ENCODE measurements at regions not wholly inside any gene's neighbourhood (a gene's known extent, or its start where the extent isn't known, plus 50 kb on each side); places are given as distances from the start of the nearest gene placed in this dataset.

GRCh38 chr5:174877987-174878386 is 153.6 kb downstream of the MSX2 start:
- Histone ChIP-seq H3K23ac (ENCODE audit: low read depth, low read length, poor library complexity) (no peak overlapping the region), H3K27me3 (ENCODE audit: control insufficient read depth in 3 of 3, insufficient read depth in 3 of 3, low read depth in 1 of 3, low read length in 3 of 3) (no peaks in the 10 kb centered on the region), H3K4ac (ENCODE audit: low read length) (no peak overlapping the region), H3K4me1 (ENCODE audit: control insufficient read depth in 2 of 2, insufficient read depth in 1 of 2, low read depth in 1 of 2, low read length in 2 of 2) (peaks cover 0 to 3% of the 10 kb centered on the region in 2 donors), H3K27ac (replicated peaks; ENCODE audit: low read length) (no peak overlapping the region), H3K4me3 (ENCODE audit: low read length in 2 of 2) (no peak overlapping the region), H4K8ac (ENCODE audit: low read depth, low read length) (no peak overlapping the region), H2AFZ (ENCODE audit: low read length) (no peak overlapping the region), H2BK120ac (ENCODE audit: low read depth, low read length) (no peak overlapping the region), H3K36me3 (replicated peaks in 1 of 2; ENCODE audit: control insufficient read depth in 2 of 2, insufficient read depth in 2 of 2, low read length in 2 of 2) (no peaks in the 10 kb centered on the region), H3K14ac (ENCODE audit: low read length) (no peak overlapping the region), H2BK5ac (ENCODE audit: low read length) (no peak overlapping the region), H2BK15ac (ENCODE audit: low read length) (no peak overlapping the region), H2BK12ac (ENCODE audit: low read length) (no peak overlapping the region), H3K9me3 (replicated peaks in 1 of 2; ENCODE audit: control insufficient read depth in 2 of 2, insufficient read depth in 1 of 2, low read depth in 1 of 2, low read length in 2 of 2) (peaks cover 0 to 2% of the 10 kb centered on the region in 2 donors), H3K79me1 (ENCODE audit: low read depth, low read length) (no peaks in the 10 kb centered on the region), H3K9ac (ENCODE audit: low read depth, low read length, poor library complexity) (no peak overlapping the region), H4K91ac (ENCODE audit: low read depth, low read length, poor library complexity) (no peak overlapping the region), H3K18ac (ENCODE audit: low read length) (no peak overlapping the region), H3K4me2 (ENCODE audit: insufficient read depth, low read length, poor library complexity, severe bottlenecking) (no peak overlapping the region), H2AK5ac (ENCODE audit: low read depth, low read length) (no peak overlapping the region)
- no peak for DNase-seq (ENCODE audit: low spot score)
- WGBS, 2 donors (ENCODE audit: extremely low coverage in 2 of 2, insufficient read length in 2 of 2, insufficient replicate concordance in 1 of 2), result no CpG with 5 or more reads among the region's 1 CpG

GRCh38 chr5:174872271-174872670 is 147.9 kb downstream of the MSX2 start:
- H4K8ac ChIP-seq (ENCODE audit: low read depth, low read length), result no peak overlapping the region
- no peak overlapping the region for H3K14ac ChIP-seq (ENCODE audit: low read length)
- H2BK15ac ChIP-seq (ENCODE audit: low read length), result no peak overlapping the region
- DNase-seq (ENCODE audit: low spot score), result no peak
- H3K18ac ChIP-seq (ENCODE audit: low read length), result no peak overlapping the region
- H3K4me3 ChIP-seq (ENCODE audit: low read length in 2 of 2), result no peak overlapping the region
- no peak overlapping the region for H2AFZ ChIP-seq (ENCODE audit: low read length)
- WGBS, 2 donors (ENCODE audit: extremely low coverage in 2 of 2, insufficient read length in 2 of 2, insufficient replicate concordance in 1 of 2), result no CpG with 5 or more reads among the region's 1 CpG
- no peak overlapping the region for H3K27ac ChIP-seq (replicated peaks; ENCODE audit: low read length)
- H2BK5ac ChIP-seq (ENCODE audit: low read length), result no peak overlapping the region
- H3K79me1 ChIP-seq (ENCODE audit: low read depth, low read length), result no peaks in the 10 kb centered on the region
- H2BK120ac ChIP-seq (ENCODE audit: low read depth, low read length), result no peak overlapping the region
- H3K27me3 ChIP-seq (ENCODE audit: control insufficient read depth in 3 of 3, insufficient read depth in 3 of 3, low read depth in 1 of 3, low read length in 3 of 3), result no peaks in the 10 kb centered on the region
- no peak overlapping the region for H2BK12ac ChIP-seq (ENCODE audit: low read length)
- H3K4ac ChIP-seq (ENCODE audit: low read length), result no peak overlapping the region
- no peaks in the 10 kb centered on the region for H3K9me3 ChIP-seq (replicated peaks in 1 of 2; ENCODE audit: control insufficient read depth in 2 of 2, insufficient read depth in 1 of 2, low read depth in 1 of 2, low read length in 2 of 2)
- no peaks in the 10 kb centered on the region for H3K36me3 ChIP-seq (replicated peaks in 1 of 2; ENCODE audit: control insufficient read depth in 2 of 2, insufficient read depth in 2 of 2, low read length in 2 of 2)
- H4K91ac ChIP-seq (ENCODE audit: low read depth, low read length, poor library complexity), result no peak overlapping the region
- H3K4me1 ChIP-seq (ENCODE audit: control insufficient read depth in 2 of 2, insufficient read depth in 1 of 2, low read depth in 1 of 2, low read length in 2 of 2), result peaks cover 0 to 6% of the 10 kb centered on the region in 2 donors
- H3K9ac ChIP-seq (ENCODE audit: low read depth, low read length, poor library complexity), result no peak overlapping the region
- H3K4me2 ChIP-seq (ENCODE audit: insufficient read depth, low read length, poor library complexity, severe bottlenecking), result no peak overlapping the region
- no peak overlapping the region for H2AK5ac ChIP-seq (ENCODE audit: low read depth, low read length)
- no peak overlapping the region for H3K23ac ChIP-seq (ENCODE audit: low read depth, low read length, poor library complexity)

- Histone ChIP-seq H3K4ac (ENCODE audit: low read length) (no peak overlapping the region), H3K36me3 (replicated peaks in 1 of 2; ENCODE audit: control insufficient read depth in 2 of 2, insufficient read depth in 2 of 2, low read length in 2 of 2) (no peaks in the 10 kb centered on the region), H2BK12ac (ENCODE audit: low read length) (no peak overlapping the region), H2BK5ac (ENCODE audit: low read length) (no peak overlapping the region), H3K27ac (replicated peaks; ENCODE audit: low read length) (no peak overlapping the region), H2BK120ac (ENCODE audit: low read depth, low read length) (no peak overlapping the region), H3K9ac (ENCODE audit: low read depth, low read length, poor library complexity) (no peak overlapping the region), H3K14ac (ENCODE audit: low read length) (no peak overlapping the region), H4K8ac (ENCODE audit: low read depth, low read length) (no peak overlapping the region), H3K4me2 (ENCODE audit: insufficient read depth, low read length, poor library complexity, severe bottlenecking) (no peak overlapping the region), H2AFZ (ENCODE audit: low read length) (no peak overlapping the region), H3K79me1 (ENCODE audit: low read depth, low read length) (no peaks in the 10 kb centered on the region), H2AK5ac (ENCODE audit: low read depth, low read length) (no peak overlapping the region), H3K4me1 (ENCODE audit: control insufficient read depth in 2 of 2, insufficient read depth in 1 of 2, low read depth in 1 of 2, low read length in 2 of 2) (peaks cover 0 to 3% of the 10 kb centered on the region in 2 donors), H3K4me3 (ENCODE audit: low read length in 2 of 2) (no peak overlapping the region), H3K9me3 (replicated peaks in 1 of 2; ENCODE audit: control insufficient read depth in 2 of 2, insufficient read depth in 1 of 2, low read depth in 1 of 2, low read length in 2 of 2) (no peaks in the 10 kb centered on the region), H3K23ac (ENCODE audit: low read depth, low read length, poor library complexity) (no peak overlapping the region), H3K27me3 (ENCODE audit: control insufficient read depth in 3 of 3, insufficient read depth in 3 of 3, low read depth in 1 of 3, low read length in 3 of 3) (no peaks in the 10 kb centered on the region), H2BK15ac (ENCODE audit: low read length) (peak overlapping the region; percentile 15), H4K91ac (ENCODE audit: low read depth, low read length, poor library complexity) (no peak overlapping the region), H3K18ac (ENCODE audit: low read length) (peak overlapping the region; percentile 41)
- WGBS, 2 donors (ENCODE audit: extremely low coverage in 2 of 2, insufficient read length in 2 of 2, insufficient replicate concordance in 1 of 2), result no CpG with 5 or more reads among the region's 5 CpGs
- DNase-seq (ENCODE audit: low spot score), result no peak
Observed at GRCh38 chr5:174852143-174852542, 127.8 kb downstream of the MSX2 start.

GRCh38 chr5:174850565-174851169 is 126.3 kb downstream of the MSX2 start:
- Histone ChIP-seq H2BK15ac (ENCODE audit: low read length) (no peak overlapping the region), H2AK5ac (ENCODE audit: low read depth, low read length) (no peak overlapping the region), H3K4me1 (ENCODE audit: control insufficient read depth in 2 of 2, insufficient read depth in 1 of 2, low read depth in 1 of 2, low read length in 2 of 2) (peaks cover 0 to 4% of the 10 kb centered on the region in 2 donors), H3K27me3 (ENCODE audit: control insufficient read depth in 3 of 3, insufficient read depth in 3 of 3, low read depth in 1 of 3, low read length in 3 of 3) (no peaks in the 10 kb centered on the region), H3K14ac (ENCODE audit: low read length) (no peak overlapping the region), H2BK5ac (ENCODE audit: low read length) (no peak overlapping the region), H2AFZ (ENCODE audit: low read length) (no peak overlapping the region), H2BK12ac (ENCODE audit: low read length) (no peak overlapping the region), H3K9ac (ENCODE audit: low read depth, low read length, poor library complexity) (no peak overlapping the region), H4K91ac (ENCODE audit: low read depth, low read length, poor library complexity) (no peak overlapping the region), H2BK120ac (ENCODE audit: low read depth, low read length) (no peak overlapping the region), H3K4me2 (ENCODE audit: insufficient read depth, low read length, poor library complexity, severe bottlenecking) (no peak overlapping the region), H3K79me1 (ENCODE audit: low read depth, low read length) (no peaks in the 10 kb centered on the region), H3K4me3 (ENCODE audit: low read length in 2 of 2) (no peak overlapping the region), H4K8ac (ENCODE audit: low read depth, low read length) (no peak overlapping the region), H3K18ac (ENCODE audit: low read length) (no peak overlapping the region), H3K4ac (ENCODE audit: low read length) (no peak overlapping the region), H3K9me3 (replicated peaks in 1 of 2; ENCODE audit: control insufficient read depth in 2 of 2, insufficient read depth in 1 of 2, low read depth in 1 of 2, low read length in 2 of 2) (no peaks in the 10 kb centered on the region), H3K23ac (ENCODE audit: low read depth, low read length, poor library complexity) (no peak overlapping the region), H3K36me3 (replicated peaks in 1 of 2; ENCODE audit: control insufficient read depth in 2 of 2, insufficient read depth in 2 of 2, low read length in 2 of 2) (no peaks in the 10 kb centered on the region), H3K27ac (replicated peaks; ENCODE audit: low read length) (no peak overlapping the region)
- no CpG with 5 or more reads among the region's 4 CpGs for WGBS, 2 donors (ENCODE audit: extremely low coverage in 2 of 2, insufficient read length in 2 of 2, insufficient replicate concordance in 1 of 2)
- no peak for DNase-seq (ENCODE audit: low spot score)

Data from neuronal stem cell (in vitro differentiated cells).